Kidney epithelial cell (primary cell): ENCODE measurements at regions not wholly inside any gene's neighbourhood (a gene's known extent, or its start where the extent isn't known, plus 50 kb on each side); places are given as distances from the start of the nearest gene placed in this dataset.

Source experiments
- DNase-seq: peaks from one replicate; pipeline ENCODE4 v3.0.0-alpha.2; 2010; ENCODE audit warnings: low read depth
- H3K27me3 ChIP-seq: 2 replicates; pipeline ENCODE4 v1.6.0; 2011; ENCODE audit warnings: low read length; ENCODE audit not compliant: control insufficient read depth, insufficient read depth
- H3K36me3 ChIP-seq: 2 replicates; pipeline ENCODE4 v1.5.1; 2011; ENCODE audit warnings: low read length; ENCODE audit not compliant: control insufficient read depth, insufficient read depth
- H3K4me3 ChIP-seq: 2 replicates; pipeline ENCODE4 v1.5.1; 2011; ENCODE audit warnings: low read depth, mild to moderate bottlenecking, control low read depth, low read length
- CTCF ChIP-seq: IDR thresholded peaks from 2 replicates; pipeline ENCODE4 v1.5.1; 2011; ENCODE audit warnings: mild to moderate bottlenecking, moderate library complexity, low read length, control low read depth, inconsistent platforms; ENCODE audit not compliant: insufficient read depth, poor library complexity, severe bottlenecking

DNA sequence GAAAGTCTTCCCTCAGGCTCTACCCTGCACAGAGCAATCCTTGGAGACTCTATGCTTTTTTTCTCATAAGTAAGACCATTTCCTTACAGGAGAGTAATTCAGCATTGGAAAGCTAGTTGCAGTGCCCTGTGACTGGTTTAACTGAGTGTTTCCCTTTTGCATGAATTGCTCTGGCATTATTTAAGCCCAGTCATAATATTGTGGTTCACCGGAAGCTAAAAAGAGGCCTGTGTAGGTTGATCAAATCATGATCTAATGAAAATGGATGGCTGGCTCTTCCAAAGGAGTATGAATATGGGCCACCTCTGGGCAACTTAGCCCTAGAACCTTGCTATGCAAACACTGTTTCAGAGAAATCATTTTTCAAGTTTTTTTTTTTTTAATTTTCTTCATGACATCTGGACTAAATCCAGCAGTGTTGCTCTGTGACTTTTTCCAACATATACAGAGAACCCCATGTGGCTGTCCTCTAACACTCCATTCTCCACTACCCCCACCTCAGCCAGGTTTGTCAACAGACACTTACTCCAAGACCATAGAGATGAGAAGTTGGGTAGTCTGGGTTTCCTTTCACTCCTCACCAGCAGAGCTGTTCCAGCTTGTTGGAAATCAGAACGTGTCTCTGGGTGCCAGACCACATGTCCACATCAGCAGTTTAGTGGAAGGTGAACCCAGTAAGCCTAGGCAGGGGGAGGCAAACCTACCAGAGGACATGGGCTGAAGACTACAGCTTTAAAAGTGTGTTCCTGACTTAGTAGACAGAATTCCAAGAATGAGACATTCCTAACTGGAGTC, 175.2 kb upstream of the SLC14A2 start:
- TF ChIP-seq CTCF = no peak

DNA sequence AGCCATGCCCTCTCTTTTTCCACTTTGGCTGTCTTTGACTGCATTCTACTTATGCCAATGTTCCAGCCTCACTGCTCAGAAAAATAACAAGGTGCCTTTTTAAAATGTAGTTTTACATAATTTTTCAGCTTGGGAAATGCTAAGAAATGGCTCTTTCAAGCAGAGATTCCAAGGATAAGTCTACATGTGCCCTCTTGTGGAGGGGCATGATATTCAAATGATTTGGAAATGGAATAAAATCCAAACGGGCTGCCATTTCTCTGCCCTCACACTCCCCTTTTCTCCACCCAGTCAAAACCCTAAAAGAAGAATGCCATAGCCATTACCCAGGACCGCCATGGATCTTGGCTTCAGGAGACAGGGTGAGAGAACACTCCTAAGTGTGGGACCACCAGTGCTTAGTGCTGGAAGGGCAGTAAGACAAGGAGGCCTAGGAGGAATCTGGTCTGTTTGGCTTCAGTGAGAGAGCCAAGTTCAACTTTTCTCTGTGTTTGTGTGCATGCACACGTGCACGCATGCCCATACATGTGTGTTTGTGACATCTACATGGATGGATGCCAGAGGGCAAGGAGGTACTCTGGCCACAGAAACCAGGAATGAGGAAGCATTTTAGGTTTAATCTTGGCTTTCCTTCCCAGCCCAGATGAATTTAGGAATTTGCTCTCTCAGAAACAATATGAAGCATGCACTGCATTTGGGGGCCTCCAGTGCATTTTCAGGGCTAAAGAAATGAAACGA, 174.0 kb upstream of the SLC14A2 start:
- no peaks in the 10 kb centered on the region for H3K27me3 ChIP-seq
- no peaks in the 10 kb centered on the region for H3K36me3 ChIP-seq
- H3K4me3 ChIP-seq = no peak overlapping the region
- DNase-seq = no peak
- TF ChIP-seq CTCF = peak; percentile 31

More for the DNA sequence above, 175.2 kb upstream of the SLC14A2 start:
- Histone ChIP-seq H3K4me3 (no peak overlapping the region), H3K36me3 (no peaks in the 10 kb centered on the region), H3K27me3 (no peaks in the 10 kb centered on the region)
- no peak for DNase-seq

DNA sequence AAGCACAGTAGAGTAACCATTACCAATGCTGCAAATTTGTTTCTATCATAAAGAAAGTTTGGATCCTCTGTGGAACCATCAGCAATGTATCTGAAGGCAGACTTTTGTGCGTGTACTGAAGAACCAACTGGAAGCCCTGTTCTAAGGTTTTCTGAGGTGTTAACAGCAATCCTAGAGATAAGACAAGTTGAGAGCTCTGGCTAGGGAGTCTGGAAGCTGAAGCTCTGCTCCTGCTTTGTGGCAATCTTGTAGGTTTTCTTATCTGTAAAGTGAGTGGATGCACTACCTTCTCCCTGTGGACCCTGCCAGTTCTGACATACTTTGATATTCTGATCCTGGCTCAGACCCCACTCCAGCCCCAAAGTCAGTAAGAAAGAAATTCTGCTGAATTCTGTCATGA, 171.2 kb upstream of the SLC14A2 start:
- Histone ChIP-seq H3K36me3 (no peaks in the 10 kb centered on the region), H3K27me3 (no peaks in the 10 kb centered on the region), H3K4me3 (no peak overlapping the region)
- no peak for DNase-seq
- no peak for TF ChIP-seq CTCF

DNA sequence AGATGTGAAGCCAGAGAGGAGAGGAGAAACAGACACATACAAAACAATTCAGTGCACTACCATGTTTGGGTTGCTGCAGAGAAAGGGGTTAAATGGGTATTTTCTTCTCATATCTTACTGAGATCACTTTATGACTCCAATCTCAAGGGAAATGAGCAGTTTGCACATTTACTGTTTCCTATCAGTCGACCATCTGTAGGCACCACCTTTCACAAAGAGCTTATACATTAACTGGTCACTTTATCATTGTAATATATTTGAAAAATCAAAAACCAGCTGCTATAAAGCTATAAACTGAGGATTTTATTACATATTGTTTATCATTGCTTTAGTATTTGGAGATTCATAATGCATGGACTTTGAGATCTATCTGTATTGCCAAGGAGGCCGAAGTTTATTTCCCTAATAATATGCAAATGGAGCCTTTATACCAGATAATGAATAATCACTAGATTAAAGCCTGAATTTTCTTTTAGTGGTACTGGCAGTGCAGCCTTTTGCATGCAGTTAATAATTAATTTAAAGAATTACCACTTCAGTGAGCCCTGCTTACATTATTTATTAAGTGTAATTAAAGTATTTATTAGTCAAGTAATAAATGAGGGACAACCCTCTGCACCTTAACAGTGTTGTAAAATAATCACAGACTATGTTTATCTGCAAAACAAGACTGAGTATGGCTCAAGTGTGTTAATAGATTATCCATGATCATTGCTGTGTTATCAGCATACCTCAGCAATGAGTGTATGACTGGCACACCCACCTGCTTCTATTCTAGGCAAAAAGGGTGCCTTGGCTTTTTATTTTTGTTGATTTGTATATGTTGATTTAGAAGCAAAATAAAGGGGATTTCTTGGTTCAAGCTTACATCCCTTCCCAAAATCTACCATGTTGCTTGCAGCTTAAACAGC, 167.7 kb upstream of the SLC14A2 start:
- Histone ChIP-seq H3K27me3 (no peaks in the 10 kb centered on the region), H3K4me3 (no peak overlapping the region), H3K36me3 (no peaks in the 10 kb centered on the region)
- TF ChIP-seq CTCF = no peak
- DNase-seq = peak; percentile 4

- TF ChIP-seq CTCF = no peak
- no peaks in the 10 kb centered on the region for H3K36me3 ChIP-seq
Observed at GRCh38 chr18:45448871-45449270, 166.4 kb upstream of the SLC14A2 start.

More at GRCh38 chr18:45448871-45449270, 166.4 kb upstream of the SLC14A2 start:
- Histone ChIP-seq H3K4me3 (no peak overlapping the region), H3K27me3 (no peaks in the 10 kb centered on the region)
- no peak for DNase-seq
